DMS53 treated with DMSO at 0.1 percent for 48 hours (cell line): ENCODE measurements at regions not wholly inside any gene's neighbourhood (a gene's known extent, or its start where the extent isn't known, plus 50 kb on each side); places are given as distances from the start of the nearest gene placed in this dataset.
"Not testable (repeated sequence)": the region's sequence is repeated elsewhere in the genome, so short reads cannot be mapped to it uniquely, and the experiment has no call there.

Source experiments
- DNase-seq: peaks from one replicate; lab custom pipeline; 2025; ENCODE audit not compliant: unreplicated experiment; lab: John Stamatoyannopoulos, UW

DNA sequence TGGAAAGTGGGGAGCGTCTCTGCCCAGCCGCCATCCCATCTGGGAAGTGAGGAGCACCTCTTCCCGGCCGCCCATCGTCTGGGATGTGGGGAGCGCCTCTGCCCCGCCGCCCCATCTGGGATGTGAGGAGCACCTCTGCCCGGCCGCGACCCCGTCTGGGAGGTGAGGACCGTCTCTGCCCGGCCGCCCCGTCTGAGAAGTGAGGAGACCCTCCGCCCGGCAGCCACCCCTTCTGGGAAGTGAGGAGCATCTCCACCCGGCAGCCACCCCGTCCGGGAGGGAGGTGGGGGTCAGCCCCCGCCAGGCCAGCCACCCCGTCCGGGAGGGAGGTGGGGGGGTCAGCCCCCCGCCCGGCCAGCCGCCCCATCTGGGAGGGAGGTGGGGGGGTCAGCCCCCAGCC, 190.0 kb upstream of the MGAT5 start:
- not testable (repeated sequence) for DNase-seq

GRCh38 chr2:134070281-134070741, 183.6 kb upstream of the MGAT5 start:
- DNase-seq = no peak

DNA sequence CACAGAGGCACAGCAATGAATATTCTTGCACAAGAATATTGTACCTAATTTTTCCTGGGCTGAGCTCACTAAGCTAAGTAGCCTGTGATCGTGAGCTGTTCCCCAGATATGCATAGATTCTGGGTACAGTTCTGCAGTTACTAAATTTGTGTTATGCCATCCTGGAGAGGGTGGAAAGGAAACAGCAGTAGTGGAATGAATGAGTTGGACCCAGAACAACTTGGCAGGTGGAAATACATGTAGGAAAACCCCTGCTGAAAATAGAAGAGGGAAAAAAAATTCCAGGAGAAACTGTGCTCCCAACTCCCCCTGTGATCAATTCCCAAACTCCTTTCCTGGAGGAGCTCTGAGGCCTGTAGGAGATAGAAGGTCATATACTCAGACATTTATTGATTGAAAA, 181.5 kb upstream of the MGAT5 start:
- DNase-seq = no peak

GRCh38 chr2:134073023-134073422, 180.8 kb upstream of the MGAT5 start:
- no peak for DNase-seq

DNA sequence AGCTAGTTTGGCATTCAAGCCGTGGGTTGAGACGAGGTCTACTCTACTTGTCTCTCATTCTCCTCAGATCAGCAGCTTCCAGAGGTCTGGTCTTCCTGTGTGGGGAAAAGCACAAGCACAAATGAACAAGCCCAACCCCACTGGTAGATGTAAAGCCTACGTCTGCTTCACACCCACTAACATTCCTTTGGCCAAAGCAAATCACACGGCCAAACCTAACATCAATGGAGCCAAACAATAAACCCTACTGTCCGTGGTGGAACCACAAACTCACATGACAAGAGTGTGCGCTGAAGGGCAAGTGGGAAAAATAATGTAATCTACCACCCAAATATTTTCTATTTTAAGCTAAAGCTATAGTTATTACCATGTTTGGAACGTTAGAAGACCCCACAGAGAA, 179.3 kb upstream of the MGAT5 start:
- no peak for DNase-seq

DNA sequence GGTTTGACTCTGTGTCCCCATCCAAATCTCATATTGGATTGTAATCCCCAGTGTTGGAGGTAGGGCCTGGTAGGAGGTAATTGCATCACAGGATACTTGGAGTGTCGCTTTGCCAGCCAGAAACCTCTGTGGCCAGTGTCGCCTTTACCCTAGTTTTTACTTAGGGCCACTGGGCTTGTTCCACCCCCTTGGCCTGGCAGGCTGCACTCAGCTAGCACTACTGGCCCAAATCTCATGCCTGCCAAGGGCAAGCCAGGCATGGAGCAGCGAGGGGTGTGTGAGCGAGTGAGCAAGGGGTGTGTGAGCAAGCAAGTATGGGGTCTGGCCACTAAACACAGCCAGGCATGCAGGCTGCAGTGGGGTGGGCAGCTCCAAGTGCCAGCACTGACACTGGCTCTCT, 178.7 kb upstream of the MGAT5 start:
- DNase-seq = no peak

DNA sequence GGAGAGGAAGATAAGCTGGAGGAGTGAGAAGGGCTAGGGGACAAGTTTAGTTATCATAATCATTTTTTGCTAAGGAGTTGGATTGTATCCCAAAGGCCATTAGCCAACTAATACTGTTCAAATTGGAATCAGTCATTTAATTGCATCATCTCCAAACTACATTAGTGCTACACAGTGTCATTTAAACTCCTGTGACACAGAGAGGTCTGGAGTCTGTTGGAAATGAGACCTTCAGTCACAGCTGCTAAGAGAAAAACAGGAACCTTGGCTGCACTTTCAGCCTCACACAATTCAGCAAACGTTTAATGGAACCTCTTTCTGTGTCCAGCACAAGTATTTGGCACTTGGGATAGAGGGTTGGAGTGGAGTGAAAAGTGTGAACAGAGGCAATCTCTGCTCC, 175.5 kb upstream of the MGAT5 start:
- DNase-seq = no peak

GRCh38 chr2:134079373-134079772, 174.5 kb upstream of the MGAT5 start:
- no peak for DNase-seq

GRCh38 chr2:134080386-134081089, 173.3 kb upstream of the MGAT5 start:
- DNase-seq = no peak

- DNase-seq = no peak
These were observed 172.5 kb upstream of the MGAT5 start for GRCh38 chr2:134081238-134081938.

- no peak for DNase-seq
These were observed 170.3 kb upstream of the MGAT5 start for GRCh38 chr2:134083548-134083947.

DNA sequence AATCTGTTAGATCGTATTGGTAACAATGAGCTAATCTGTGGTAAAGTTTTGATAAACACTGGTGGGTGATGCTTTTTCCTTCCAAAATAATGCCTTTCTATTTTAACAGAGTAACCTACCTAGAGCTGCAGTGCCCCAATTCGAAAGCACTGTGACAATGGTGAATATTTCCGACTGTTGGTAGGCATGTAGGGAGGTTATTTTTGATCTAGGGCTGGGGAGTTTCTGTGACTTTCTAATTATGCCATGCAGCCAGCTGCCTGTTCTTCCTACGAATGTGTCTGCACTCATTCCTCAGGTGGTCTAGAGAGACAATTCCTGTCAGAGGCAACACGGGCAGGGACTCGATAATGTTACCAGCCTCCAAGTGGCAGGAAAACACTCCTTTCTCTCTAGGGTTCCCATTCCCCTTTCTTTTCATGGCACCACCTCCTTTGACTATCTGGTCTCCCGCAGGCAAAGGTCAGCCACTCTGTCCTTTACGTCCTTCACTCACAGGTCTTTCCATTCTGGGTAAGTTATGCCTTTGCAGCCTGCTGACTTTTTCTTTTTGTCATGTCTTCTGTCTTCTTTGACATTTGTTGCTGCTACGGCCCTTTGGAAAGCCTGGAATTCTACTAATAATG, 167.2 kb upstream of the MGAT5 start:
- no peak for DNase-seq

- DNase-seq = no peak
These were observed 166.4 kb upstream of the MGAT5 start for GRCh38 chr2:134087371-134087921.

- DNase-seq = no peak
These were observed 164.4 kb upstream of the MGAT5 start for GRCh38 chr2:134089454-134089853.

- DNase-seq = no peak
These were observed 156.1 kb upstream of the MGAT5 start for GRCh38 chr2:134097740-134098139.

- DNase-seq = no peak
These were observed 155.6 kb upstream of the MGAT5 start for GRCh38 chr2:134098321-134098720.

GRCh38 chr2:134099273-134099672, 154.6 kb upstream of the MGAT5 start:
- DNase-seq = no peak

GRCh38 chr2:134103196-134103595, 150.7 kb upstream of the MGAT5 start:
- DNase-seq = no peak

GRCh38 chr2:134104754-134105153, 149.1 kb upstream of the MGAT5 start:
- DNase-seq = no peak

GRCh38 chr2:134107402-134107801, 146.5 kb upstream of the MGAT5 start:
- no peak for DNase-seq

DNA sequence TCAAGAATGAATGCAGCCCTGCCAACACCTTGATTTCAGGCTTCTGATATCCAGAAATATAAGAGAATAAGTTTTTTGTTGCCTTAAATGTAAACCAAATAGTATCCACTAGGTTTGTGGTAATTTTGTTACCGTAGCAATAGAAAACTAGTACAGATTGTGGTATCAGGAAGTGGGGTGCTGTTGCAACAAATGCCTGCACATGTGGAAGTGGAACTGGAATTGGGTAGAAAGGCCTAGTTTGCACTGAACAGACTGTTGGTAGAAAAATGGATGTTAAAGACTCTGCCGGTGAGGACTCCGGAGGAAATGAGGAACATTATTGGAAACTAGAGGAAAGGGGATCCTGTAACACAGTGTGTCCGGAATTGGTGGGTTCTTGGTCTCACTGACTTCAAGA, 145.8 kb upstream of the MGAT5 start:
- no peak for DNase-seq

DNA sequence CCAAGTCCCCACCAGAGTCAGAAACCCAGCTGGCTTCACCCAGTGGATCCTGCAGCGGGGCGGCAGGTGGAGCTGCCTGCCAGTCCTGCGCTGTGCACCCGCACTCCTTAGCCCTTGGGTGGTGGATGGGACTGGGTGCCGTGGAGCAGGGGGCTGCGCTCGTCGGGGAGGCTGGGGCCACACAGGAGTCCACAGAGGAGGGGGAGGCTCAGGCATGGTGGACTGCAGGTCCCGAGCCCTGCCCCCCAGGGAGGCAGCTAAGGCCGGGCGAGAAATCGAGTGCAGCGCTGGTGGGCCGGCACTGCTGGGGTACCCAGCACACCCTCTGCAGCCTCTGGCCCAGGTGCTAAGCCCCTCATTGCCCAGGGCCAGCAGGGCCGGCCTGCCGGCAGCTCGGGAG, 144.6 kb upstream of the MGAT5 start:
- no peak for DNase-seq
